Eye (tissue), 1 donor: ENCODE measurements at regions not wholly inside any gene's neighbourhood (a gene's known extent, or its start where the extent isn't known, plus 50 kb on each side); places are given as distances from the start of the nearest gene placed in this dataset.
"Not testable (repeated sequence)": the region's sequence is repeated elsewhere in the genome, so short reads cannot be mapped to it uniquely, and the experiment has no call there.

Experiments
- DNase-seq: peaks from one replicate; pipeline ENCODE4 v3.0.0-alpha.2; 2015

DNA sequence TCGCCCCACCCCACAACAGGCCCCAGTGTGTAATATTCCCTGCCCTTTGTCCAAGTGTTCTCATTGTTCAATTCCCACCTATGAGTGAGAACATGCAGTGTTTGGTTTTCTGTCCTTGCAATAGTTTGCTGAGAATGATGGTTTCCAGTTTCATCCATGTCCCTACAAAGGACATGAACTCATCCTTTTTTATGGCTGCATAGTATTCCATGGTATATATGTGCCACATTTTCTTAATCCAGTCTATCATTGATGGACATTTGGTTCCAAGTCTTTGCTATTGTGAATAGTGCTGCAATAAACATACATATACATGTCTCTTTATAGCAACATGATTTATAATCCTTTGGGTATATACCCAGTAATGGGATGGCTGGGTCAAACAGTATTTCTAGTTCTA is 132.7 kb downstream of the SNX10 start:
- DNase-seq = not testable (repeated sequence)

DNA sequence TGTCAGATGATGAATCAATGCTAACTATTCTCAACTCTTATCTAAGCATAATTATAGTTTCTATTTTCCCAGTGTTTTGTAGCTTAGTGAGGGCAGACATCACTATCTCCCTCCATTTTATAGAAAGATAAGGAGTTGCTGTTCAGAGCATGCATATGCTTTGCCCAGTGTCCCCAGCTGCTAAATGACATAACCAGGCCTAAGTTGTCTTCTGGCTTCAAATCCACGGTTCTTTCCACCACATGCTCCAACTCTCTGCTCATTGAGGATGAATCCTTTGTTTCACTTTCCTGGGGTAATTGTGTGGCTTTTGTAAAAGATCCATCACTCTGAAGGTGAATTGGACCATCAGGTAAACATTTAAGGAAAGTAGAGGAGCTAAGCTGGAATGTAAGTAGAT is 134.0 kb downstream of the SNX10 start:
- DNase-seq = no peak

DNA sequence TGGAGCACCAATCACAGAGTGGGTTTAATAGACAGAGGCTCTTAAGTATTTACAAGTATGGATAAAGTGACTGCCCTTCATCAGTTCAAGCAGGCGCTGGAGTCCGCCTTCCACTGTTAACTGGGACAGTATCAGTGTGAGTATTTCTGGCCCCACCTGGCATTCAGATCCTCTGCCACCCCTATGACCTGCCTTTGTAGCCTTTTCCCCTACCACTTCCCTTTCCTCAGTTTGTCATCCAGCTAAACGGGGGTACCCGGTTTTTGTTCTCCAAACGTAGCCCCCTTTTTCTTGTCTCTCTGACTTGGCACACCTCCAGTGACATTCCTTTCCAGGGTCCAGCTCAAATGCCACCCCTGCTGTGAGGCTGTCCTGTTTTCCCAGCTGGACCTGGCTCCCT is 134.4 kb downstream of the SNX10 start:
- DNase-seq = no peak

DNA sequence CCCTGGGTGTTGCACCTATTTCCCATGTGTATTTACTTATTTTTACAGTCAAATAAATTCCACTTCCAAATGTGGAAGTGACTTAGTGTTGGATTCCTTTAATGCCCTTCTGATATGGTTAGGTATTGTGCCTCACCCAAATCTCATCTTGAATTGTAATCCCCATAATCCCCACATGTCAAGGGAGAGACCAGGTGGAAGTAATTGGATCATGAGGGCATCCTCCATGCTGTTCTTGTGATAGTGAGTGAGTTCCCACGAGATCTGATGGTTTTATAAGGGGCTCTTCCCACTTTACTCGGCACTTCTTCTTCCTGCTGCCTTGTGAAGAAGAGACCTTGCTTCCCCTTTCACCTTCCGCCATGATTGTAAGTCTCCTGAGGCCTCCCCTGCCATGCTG is 136.9 kb downstream of the SNX10 start:
- DNase-seq = peak; percentile 40

DNA sequence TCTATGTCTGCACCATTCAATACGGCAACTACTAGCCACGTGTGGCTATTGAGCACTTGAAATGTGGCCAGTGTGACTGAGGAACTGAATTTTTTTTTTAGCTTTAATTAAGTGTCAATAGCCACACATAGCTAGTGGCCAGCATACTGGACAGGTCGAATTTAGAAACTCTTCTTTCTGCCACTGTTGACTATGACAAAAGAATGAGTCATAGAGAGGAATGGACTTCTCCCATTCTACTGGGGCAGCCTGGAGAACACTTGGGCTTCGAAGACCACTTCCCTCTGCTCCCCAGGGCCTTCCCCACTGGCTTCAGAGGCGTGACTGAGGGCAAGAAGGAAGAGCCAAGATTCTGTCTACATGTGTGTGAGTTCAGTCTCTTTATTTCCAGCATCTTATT is 137.5 kb downstream of the SNX10 start:
- no peak for DNase-seq

DNA sequence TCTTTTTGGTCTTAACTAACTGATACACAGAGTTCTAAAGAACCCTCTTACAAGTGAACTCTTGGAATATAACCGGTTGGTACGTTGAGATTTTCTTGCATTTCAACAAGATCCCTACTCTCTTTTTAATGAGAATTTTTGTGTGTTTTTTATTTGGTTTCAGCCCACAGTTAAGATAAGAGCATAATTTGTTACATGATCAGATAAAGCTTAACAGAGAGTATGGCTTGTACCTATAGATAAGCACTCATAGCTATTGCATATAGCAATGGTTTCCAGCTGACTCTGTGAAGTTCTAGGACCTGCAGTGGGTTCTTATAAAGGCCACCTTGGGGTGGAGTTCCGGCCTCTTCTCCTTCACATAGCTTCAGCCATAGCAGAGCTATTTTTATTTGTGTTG is 143.3 kb downstream of the SNX10 start:
- DNase-seq = no peak

DNA sequence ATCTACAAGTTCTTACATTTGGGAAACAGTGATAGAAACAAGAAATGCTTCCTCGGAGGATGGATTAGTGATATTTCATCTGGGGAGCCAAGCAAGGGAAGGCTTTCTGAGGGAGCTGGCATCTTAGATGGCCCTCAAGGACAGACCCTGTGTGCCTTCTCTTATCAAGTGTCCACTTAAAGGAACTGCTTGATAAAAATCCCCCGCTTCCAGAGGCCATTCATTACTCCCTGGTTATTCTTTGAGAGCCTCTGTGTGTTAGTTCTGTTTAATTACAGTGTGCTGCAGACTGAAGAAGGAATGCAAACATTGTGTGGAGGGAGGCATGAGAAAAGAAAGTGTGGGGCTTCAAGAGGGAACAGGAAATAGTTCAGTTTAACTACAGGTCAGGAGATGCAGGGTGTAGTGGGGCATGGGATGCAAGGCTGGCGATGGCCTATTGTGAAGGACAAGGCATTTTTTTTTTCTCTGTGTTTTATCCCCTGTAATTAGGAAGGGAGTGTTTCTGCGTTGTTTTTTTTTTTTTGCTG is 145.4 kb downstream of the SNX10 start:
- peak; percentile 57 for DNase-seq

DNA sequence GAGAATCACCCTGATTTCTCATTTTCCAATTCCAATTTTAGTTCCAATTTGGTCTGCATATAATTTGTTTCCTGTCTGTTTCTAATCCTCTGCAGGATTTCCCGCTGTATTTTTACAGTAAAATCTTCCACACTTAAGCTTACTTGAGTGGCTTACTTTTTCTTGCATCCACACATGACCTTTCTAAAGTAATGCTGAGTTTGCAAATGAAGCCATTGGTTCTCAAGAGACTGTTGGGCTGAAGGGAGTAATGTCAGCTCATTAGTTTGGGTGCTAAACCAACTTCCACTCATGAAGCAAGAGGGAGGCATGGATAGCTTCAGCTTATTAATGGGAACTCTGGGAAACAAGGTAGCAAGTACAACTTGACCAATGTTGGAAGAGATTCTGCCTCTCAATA is 146.4 kb downstream of the SNX10 start:
- DNase-seq = no peak

DNA sequence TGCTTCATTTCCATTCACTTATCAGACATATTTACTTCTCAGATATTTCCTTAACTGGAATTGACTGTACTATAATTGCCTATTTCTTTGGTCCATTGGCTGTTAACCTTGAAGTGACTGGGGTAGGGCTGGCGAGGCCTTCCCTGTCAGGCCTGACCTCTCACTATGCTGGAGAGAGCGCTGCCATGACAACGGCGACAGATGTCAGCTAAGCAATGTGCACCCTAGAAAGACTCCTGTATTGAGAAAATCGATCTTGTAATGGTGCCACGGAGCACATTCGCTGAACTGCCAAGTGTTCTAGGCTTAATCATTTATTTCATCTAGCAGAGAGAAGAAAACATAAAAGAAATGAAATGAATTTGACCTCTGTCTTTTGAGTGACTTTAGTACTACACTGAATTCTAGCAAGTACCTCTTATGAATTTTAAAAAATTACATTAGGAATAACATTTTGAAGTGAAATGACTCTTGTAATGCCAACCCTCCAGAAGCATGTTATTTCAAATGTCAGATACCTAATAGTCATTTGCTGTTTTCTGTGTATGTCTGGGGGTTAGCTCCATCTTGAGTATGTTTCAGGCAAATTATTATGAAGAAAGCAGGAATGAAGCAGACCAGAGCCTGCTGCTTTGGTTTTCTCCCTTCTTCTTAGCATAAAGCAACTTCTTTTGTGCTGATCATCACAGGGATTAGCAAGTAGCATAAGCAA is 148.0 kb downstream of the SNX10 start:
- DNase-seq = peak; percentile 86

DNA sequence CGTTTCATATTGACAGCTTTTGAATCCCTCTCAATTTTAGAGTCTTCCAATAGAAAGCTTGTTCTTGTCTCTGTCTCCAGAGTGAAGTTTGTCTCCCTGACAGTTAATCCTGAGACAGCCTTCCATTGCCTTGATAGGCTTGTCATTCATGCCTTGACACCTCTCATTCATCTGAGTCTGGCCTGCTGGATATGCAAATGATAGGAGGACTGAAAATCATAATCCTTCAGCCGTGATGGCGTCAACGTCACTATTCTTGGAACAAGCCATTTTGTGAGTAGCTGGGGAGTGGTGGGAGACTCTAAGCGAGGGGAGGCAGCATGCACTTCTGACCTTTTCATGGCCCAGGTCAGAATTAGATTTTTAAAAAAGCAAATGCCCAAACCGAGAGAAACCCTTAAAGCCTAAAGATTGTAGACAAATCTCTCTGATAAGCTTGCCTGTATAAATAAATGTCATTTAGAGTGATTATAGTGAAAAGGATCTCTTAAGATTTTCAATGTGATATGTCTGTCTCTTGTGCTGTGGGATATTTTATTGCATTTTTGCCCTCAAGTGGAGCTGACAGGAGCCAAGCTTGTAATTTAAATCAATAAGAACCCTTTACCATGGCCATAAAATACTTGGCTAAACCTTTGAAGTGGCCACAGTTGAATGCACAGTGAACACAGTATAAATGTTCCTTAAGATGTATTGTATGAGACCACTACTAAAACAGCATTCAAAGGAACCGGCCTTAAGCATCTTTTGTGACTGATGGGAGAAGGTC is 148.8 kb downstream of the SNX10 start:
- peak; percentile 72 for DNase-seq

DNA sequence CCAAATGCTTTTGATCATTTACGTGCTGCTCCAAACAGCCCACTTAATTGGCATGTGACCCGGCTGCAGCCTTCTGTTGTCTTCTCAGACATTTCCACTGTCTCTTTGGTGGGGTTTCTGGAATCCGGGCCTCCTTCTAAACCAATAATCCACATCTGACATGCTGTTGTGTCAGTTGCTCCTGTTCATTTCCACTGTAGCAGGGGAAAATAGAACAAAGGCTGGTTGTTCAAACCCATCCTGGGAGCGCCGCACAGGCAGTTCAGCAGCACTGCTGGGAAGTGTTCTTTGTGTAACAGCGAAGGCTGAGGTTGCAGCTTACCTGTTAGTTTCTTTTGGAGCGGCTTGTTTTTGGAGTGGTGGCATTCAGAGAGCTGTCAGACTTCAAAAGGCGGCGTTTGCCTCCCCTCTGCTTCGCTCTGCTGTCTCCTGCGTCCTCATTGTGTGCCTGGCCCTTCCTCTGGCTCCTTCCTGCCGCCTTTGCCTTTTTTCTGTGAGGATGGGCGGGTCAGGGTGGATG is 149.4 kb downstream of the SNX10 start:
- peak; percentile 84 for DNase-seq

DNA sequence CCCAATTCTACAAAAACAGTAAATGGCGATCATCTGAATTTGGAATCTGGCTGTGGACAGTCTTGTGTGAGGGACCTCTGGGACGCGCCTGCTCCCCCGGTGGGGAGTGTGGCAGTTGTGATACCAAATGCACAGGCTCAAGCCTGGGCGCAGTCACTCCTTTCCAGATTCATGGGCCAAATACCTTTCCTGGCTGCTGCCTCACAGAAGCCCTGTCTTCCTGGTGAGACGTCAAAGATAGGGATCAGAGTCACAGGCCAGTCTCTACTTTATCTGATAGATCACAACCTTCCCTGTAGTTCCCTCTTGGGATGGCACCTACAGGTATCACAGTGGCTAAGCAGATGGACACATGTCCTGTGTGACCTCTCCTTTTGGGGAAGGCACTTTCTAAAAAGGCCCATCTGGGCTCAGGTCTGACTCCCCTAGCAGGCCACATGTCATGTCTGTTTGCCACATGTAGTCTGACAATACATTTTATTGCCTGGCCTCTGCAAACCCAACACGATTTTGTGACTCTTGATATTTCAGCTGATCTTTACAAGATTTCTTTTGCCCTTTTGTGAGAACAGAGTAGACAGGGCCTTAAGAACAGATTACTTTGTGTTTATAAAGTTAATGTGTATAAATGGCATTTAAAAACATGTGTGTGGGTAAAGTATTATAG is 150.1 kb downstream of the SNX10 start:
- DNase-seq = no peak

DNA sequence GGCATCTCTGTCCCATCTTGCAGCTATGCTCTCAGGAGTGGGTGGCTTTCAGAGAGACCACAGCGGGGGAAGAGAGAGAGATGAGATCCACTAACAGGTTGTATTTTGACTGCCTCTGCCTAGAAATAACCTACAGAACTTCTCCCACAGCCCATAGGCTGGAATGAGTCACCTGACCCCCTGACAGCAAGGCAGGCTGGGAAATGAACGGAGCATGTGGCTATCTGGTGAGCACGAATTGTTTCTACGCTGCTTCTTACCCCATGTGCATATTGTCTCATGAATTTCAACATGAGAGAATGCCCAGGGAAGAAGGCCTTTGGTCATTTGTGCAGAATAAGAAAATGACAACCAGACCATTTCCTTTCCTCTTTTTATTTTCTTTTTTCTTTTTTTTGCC is 151.3 kb downstream of the SNX10 start:
- no peak for DNase-seq

DNA sequence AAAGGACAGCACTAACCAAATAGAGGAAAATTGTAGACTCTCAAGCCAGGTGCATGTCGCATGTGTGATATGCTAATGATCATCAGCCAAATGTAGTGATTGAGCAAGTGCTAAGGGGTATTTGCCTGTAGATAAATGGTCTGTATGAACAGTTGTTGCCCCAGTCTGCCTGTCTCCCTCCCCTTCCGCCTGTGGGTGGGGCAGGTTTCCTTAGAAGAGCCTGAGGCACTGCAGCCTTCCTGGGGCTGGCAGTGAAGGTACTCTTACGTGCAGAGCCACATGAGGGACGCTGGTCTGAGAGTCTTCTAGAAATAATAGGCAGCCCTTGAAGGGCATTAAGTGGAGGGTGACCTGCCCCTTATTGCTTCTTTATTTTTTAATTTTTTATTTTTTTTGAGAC is 152.1 kb downstream of the SNX10 start:
- DNase-seq = no peak

DNA sequence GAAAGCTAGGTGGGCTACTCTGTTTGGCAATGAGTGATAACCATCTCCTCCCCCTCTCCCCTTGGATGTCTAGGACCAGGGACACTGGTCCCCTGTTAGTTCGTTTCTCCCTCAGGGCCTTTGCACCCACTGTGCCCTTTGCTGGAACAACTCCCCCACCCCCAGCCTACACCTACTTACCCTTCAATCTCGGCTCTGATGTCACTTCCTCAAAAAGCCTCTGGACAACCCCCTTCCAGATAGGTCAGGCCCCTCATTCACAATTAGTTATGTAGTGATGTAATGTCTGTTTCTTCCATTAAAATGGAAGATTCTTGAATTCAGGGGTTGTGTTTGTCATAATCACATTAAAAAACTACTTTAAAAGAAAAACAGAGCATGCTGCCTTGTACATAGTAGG is 152.9 kb downstream of the SNX10 start:
- no peak for DNase-seq

DNA sequence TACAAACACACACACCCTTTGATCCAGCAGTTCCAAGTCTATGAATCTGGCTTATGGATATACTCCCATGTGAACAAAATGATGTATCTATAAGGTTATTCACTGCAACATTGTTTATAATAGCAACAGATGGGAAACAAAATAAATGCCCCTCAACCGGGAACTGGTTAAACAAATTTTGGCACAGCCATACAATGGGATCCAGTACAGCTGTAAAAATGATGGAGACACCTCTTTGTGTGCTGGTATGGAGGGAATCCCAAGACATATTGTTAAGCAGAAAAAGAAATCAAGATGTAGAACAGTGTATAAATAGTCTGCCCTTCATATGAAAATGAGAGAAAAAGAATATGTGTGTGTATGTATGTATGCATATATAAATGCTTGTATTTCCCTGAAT is 155.5 kb downstream of the SNX10 start:
- DNase-seq = no peak

DNA sequence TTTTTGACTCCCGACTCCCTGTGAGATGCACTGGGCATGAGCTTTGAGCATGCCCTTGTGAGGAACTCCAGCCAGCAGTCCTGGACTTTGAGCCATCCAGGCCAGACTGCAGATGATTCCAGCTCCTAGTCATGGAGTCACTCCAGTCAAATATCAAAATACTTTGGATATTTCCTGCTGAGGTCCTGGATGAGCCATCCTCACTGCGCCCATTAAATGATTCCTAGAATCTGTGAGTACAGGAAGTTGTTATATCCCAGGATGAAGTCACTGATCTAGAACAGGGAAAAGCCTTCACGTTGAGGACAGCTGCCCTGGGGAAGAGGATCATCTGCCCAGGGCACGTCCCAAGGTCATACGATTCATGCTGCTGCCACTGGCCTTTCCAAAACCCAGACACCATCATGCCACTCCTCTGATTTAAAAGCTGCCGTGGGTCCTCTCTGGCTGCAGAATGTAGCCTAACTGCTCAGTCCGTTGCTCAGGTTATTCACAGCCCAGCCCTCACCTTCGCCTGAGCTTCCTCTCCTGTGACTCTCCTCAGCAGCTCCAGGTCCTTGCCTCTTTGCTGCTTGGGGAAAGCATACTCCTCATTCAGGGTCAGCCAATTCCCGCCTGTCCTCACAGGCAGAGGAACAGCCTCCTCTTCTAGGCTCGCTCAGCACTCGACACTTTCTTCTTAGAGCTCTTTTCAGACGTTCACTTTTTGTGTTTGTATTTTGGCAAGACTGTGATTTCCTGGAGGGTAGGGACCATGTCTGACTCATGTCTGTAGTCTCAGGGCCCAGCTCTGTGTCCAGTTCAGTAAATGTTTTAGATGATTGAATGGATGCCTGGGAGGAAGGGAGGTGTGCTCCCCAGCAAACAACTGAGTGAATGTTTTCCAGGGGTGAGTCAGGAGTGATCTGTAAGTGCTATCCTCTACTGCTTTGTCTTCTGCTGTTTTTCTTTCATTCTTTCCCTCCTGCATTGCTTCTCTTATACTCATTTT is 157.8 kb downstream of the SNX10 start:
- DNase-seq = no peak

DNA sequence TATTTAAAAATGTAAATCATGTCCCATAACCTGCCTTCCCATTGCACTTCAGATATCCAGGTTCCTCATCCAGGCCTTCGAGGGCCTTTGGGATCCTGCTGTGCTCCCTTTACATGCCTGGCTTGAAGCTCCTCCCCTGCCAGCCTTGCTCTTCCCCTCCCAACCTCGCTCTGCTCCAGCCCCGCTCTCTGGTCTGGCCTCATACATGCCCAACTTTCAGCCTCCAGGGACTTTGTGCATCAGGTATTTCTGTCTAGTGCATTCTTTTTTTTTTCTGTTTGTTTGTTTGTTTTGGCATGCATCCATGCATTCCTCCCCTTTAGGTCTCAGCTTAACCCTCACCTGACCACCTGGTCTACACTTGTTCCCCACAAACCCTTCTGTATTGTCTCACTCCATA is 160.3 kb downstream of the SNX10 start:
- DNase-seq = no peak

DNA sequence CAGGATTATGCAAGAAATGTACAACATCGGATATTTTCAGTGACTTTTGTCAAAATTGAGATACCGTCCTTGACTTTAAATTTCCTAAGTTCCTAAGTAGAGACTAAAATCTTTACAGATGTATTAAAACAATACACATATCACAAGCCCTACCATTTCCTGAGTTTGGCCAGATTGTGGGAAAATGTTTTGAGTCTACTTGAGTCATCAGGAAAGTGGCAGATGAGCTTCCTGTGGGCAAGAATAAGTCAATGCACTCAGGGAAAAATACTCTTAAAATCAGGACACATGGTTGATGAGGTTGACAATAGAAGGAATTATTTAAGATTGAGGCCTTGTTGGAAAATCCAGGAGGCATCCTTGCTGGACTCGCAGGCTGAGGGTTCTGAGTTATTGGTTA is 162.5 kb downstream of the SNX10 start:
- no peak for DNase-seq

DNA sequence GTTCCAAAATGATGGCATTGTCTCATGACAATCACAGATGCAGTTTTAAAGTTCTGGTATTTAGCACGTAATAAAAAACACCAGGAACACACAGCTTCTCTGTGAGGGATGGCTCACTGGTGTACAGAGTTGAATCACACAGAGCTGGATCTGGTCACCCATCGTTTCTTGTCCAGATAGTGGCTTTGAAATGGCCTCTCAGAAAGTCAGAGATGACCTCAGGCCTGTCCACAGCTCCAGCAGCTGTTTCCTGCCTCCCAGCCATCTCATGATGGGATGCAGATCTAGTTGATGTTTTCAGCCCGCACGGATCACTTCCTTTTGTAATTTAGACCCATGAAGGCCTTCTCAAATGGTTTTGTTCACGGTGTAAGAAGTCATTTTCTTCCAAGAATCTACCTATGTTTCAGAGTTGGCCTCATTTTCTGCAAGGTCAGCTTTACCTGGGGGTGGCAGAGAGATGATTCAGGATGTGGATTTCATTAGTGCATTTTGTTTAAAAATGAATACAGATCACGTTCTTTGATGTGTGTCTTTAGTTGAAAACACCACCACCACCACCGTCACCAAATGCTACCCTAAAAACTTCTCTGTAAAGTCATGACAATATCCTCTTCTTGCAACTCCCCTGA is 166.2 kb downstream of the SNX10 start:
- DNase-seq = peak; percentile 36

DNA sequence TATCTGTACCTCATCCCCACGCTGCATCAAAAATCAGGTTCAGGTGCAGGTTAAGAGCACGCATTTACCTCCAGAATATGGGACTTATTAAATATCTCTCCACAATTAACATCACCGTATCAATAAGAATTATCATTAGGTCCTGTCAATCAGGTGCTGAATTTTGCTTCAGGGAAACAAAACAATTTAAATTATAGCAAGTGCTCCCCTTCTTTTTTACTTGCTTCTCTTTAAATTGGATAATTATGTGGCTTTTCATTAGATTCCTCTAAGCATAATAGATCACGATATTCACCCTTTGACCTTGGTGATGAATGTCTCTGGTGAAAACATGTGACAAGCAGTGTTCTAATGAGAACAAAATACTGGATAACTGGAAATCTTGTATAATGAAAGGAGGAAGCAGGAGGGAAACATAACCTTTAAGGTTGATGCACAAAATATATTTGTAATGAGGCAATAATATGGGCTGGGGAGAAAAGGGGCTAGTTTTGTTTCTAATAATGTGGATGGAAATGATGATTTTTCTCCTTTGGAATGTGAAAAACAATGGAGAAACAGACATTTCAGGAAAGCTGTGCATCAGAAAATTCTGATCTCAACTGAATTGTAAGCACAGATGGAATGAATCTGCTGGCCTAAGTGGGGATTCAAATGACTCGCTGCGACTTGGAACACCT is 166.9 kb downstream of the SNX10 start:
- peak; percentile 32 for DNase-seq
